B cell (primary cell): ENCODE measurements at regions not wholly inside any gene's neighbourhood (a gene's known extent, or its start where the extent isn't known, plus 50 kb on each side); places are given as distances from the start of the nearest gene placed in this dataset.

Experiments
- CTCF ChIP-seq: fragments of 200-600 bp; IDR thresholded peaks from one replicate; pipeline ENCODE4 v1.8.0; 2022; ENCODE audit warnings: antibody characterized with exemption, mild to moderate bottlenecking
- EZH2 ChIP-seq: IDR thresholded peaks from 2 replicates; pipeline ENCODE4 v1.6.1; 2012; ENCODE audit warnings: borderline replicate concordance, low read depth, mild to moderate bottlenecking, moderate library complexity, low read length; ENCODE audit not compliant: insufficient read depth, poor library complexity, severe bottlenecking

DNA sequence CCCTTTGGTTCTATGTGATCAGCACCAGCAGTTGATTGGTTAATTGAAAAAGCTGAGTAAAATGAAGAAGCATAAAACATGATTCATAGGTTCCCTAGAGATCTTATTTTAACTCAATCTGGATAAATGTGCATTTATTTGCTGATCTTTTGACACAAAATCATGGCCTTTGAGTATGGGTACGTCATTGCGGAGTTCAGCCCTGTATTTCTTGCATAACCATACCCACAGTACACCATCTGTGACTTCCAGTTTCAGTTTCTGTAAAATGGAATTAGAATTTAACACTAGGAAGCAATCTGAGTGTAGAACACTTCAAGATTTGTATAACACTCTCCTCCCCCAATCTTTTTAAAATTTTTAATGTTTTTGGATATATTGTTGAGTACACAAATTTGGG is 358.2 kb downstream of the DDX10 start:
- TF ChIP-seq EZH2, result no peak
- no peak for TF ChIP-seq CTCF
